ENCODE measurements at regions not wholly inside any gene's neighbourhood (a gene's known extent, or its start where the extent isn't known, plus 50 kb on each side); places are given as distances from the start of the nearest gene placed in this dataset.

DNA sequence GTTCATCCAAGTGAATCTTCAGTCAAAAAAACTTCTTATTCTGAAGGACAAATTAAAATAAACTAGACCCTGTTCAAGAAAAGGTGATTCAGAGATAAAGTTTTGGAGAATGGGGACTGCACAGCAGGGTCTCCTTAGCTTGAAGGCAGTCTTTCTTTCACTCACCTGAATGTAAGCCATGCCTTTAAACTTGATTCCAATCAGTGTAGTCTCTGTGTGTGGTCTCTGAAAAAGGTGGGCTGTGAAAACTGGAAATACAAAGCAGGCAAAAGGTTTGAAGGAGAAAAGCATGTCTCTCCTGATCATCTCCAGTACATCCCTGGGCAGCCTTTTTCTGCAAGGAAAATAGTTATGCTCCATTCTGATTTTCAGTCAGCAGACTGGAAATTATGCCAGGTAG, 188.0 kb upstream of the SASH1 start:
- DNase-seq, result no peak
- H3K9me3 ChIP-seq, result no peaks in the 10 kb centered on the region; the same call in 1 of the 2 replicates

DNA sequence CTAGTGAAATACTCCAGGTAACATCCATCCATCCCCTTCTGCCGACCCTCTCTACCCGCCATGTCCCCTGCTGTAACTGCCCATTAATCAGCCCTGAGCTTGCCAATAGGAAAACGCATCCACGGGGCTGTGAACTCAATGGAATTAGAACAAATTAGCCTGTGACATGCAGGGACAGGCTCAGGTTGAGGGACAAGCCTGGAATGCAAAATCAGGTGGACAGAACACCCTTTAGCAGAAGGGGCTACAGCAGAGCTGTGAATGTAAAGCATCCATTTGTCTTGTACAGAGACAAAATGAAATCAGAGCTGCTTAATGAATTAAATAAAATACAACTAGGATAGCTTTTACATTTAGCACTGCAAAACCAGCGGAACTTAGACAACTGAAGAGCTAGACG, 187.3 kb upstream of the SASH1 start:
- DNase-seq, result no peak
- no peaks in the 10 kb centered on the region; the same call in 1 of the 2 replicates for H3K9me3 ChIP-seq
- no peak overlapping the region for H3K4me3 ChIP-seq
- no peaks in the 10 kb centered on the region for H3K27me3 ChIP-seq
- no peaks in the 10 kb centered on the region for H3K36me3 ChIP-seq

More for the DNA sequence above, 188.0 kb upstream of the SASH1 start:
- H3K36me3 ChIP-seq, result no peaks in the 10 kb centered on the region
- H3K4me3 ChIP-seq, result no peak overlapping the region
- H3K27me3 ChIP-seq, result no peaks in the 10 kb centered on the region

DNA sequence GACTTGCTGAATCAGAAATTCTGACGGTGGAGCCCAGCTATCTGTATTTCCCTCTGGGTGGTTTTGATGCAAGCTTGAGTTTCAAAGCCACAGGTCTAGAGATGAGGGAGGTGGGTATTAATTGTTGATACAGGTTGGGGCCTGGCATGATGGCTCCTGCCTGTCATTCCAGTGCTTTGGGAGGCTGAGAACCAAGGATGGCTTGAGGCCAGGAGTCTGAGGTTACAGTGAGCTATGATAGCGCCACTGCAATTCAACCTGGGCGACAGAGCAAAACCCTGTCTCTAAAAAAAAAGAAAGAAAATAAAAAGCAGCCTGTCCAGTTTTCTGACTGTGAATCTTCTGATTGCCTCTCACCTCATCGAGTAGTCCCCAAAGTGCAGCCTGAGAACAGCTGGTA, 184.8 kb upstream of the SASH1 start:
- Histone ChIP-seq H3K27me3 (no peaks in the 10 kb centered on the region), H3K4me3 (no peak overlapping the region), H3K36me3 (no peaks in the 10 kb centered on the region), H3K9me3 (no peaks in the 10 kb centered on the region)
- no peak for DNase-seq

DNA sequence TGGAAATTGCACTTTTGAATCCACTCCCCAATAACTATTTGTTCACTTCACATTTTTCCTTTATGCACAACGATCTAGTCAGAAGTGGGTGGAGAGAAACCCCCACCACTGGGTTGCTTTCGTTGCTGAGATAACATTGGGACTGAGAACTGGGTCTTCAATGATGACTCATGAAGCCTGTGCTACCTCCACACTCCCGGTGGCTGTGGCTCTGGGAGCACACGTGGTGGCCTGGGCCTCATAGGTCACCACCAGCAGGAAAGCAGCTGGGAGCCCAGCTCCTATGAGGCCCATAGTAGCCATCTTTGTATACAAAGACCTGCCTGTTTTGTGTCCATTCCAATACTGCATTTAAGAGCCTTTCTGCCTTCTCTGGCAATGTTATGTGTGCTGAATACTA, 178.0 kb upstream of the SASH1 start:
- no peak for DNase-seq

DNA sequence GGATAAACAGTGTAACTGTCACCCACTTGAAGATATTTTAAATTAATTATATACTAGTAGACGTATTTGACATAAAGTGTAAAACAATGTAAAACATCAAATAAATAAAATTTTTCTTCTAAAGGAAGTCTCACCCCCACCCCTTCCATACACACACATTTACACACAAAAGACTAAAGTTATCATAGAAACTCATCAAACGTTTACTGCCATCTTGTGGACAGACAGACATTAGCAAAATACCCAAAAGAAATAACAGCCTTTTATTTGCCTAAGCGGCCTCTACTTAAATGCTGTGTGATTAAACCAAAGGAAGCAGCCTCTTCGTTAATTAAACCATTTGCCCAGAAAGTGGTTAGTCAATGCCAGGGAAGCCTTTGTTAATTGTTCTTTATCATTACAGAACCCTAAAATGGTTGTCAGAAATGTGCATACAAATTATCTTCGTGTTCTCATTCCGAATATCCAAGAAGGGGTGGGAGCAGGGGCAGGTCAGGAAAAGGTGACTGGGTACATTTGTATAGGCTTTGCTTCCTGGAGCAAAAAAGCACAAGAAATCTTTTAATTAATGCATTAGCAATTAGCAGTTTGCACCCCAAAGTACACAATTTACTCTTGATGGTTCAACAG, 176.2 kb upstream of the SASH1 start:
- Histone ChIP-seq H3K27me3 (no peaks in the 10 kb centered on the region), H3K4me3 (no peak overlapping the region), H3K36me3 (no peaks in the 10 kb centered on the region), H3K9me3 (no peaks in the 10 kb centered on the region)
- DNase-seq, result no peak

More for the DNA sequence above, 178.0 kb upstream of the SASH1 start:
- Histone ChIP-seq H3K9me3 (no peaks in the 10 kb centered on the region), H3K36me3 (no peaks in the 10 kb centered on the region), H3K27me3 (no peaks in the 10 kb centered on the region), H3K4me3 (no peak overlapping the region)

DNA sequence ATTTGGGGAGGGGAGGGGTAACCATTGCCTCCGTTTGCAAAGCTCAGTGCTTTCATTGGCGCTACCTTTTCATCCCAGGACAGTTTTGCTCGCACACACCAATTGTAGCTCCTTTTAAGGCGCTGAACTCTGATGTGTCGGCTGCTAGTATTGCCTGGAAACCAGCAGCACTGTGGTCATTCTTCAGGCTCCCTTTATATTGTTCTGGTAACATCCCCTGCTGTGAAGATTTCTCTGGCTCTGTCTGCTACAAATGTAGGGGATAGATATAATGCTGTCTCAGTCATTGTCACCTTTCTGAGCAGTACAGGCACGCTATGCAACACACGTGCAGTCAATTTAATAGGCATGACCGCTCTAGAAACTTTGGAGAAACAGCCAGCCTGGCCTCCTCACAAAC, 172.9 kb upstream of the SASH1 start:
- no peak for DNase-seq
- H3K36me3 ChIP-seq, result no peaks in the 10 kb centered on the region
- H3K4me3 ChIP-seq, result no peak overlapping the region
- no peaks in the 10 kb centered on the region for H3K9me3 ChIP-seq
- H3K27me3 ChIP-seq, result no peaks in the 10 kb centered on the region

DNA sequence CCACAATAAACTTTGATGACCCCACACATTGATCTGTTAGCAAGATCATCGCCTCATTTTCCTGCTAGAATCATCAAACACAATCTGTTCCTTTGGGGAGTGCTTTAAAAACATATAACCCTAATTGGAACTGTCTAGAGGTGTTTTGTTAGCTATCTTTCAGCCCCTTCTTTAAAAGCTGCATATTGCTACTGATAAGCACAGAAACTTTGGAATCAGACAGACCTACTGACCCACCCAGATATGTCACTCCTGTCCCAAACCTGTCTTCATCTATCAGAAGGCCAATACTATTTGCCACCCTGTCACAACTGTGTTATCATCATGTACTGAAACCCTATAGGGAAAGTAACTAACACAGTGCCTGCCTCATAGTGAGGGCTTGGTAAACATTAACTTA, 172.4 kb upstream of the SASH1 start:
- no peak for DNase-seq
- Histone ChIP-seq H3K27me3 (no peaks in the 10 kb centered on the region), H3K4me3 (no peak overlapping the region), H3K36me3 (no peaks in the 10 kb centered on the region), H3K9me3 (no peaks in the 10 kb centered on the region)

DNA sequence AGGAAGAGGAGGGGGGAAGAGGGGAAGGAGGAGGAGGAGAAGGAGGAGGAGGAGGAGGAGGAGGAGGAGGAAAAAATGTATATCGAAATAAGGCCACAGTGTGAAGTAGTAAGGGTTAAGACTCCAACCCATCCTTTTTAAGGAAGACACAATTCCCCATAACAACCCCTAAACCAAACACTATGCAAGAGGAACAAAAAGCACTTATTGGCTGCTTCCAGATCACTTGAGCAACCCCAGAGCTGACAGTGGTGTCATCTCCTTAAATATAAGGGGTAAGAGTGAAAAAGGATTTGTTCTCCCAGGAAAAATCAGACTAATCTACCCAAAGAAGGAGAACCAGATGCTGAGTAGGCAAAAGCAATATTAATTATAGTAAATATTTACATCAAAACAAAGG, 169.1 kb upstream of the SASH1 start:
- H3K9me3 ChIP-seq, result no peaks in the 10 kb centered on the region
- no peak for DNase-seq
- H3K27me3 ChIP-seq, result no peaks in the 10 kb centered on the region
- no peak overlapping the region for H3K4me3 ChIP-seq
- H3K36me3 ChIP-seq, result peaks cover 8% of the 10 kb centered on the region; the same call in 1 of the 2 replicates

DNA sequence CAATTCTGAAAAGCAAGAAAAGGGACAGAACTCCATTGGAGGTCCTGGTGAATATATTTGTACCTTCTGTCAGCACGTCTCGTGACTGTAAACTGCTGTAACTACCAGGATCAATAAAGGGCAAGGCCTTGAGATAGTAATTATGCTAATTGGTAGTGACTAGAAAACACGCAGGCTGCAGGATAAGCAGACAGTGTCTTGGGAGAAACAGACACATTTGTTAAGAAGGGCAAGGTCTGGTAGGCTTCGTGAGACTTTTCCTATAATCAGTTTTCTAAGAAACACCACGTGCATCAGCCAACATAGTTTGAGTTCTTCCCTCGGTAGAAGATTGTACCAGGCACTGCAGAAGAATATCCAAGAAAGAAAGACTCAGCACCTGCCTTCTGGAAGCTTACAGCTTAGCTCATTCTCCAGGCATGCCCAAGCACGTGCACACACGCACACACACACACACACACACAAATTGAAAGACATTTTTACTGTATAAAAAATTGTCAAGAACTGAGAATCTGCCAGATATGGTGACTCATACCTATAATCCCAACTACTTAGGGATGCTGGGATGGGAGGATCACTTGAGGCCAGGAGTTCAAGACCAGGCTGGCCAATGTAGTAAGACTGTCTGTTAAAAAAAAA, 167.0 kb upstream of the SASH1 start:
- H3K9me3 ChIP-seq, result no peaks in the 10 kb centered on the region
- no peak overlapping the region for H3K4me3 ChIP-seq
- DNase-seq, result no peak
- H3K36me3 ChIP-seq, result peaks cover 8% of the 10 kb centered on the region; the same call in 1 of the 2 replicates
- no peaks in the 10 kb centered on the region for H3K27me3 ChIP-seq

DNA sequence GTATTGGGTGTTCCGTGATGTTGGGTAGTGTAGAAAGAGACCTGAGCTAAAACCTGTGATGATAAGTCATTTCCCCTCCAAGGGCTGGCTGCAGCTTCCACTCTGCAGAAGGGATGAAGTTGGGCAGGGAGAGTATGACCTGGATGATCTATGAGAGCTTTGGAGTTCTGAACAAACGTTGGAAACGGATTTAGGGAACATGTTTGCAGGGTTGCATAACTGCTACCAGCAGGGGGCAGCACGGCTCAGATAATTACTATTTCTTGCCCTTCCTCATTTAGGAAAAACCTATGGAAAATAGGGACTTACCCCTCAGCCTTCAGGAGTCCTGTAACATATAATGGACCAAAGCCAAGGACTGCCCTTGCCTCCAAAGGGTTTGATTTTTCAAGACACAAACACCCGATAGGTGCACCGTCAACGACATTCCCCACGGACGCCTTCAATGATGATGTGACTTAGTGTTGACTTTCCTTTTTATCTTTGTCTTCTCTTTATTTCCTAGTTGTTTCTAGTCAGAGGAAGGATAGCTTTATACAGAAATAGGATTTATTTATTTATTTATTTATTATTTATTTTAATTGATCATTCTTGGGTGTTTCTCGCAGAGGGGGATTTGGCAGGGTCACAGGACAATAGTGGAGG, 164.9 kb upstream of the SASH1 start:
- Histone ChIP-seq H3K4me3 (peak overlapping the region; percentile 56), H3K27me3 (no peaks in the 10 kb centered on the region), H3K9me3 (no peaks in the 10 kb centered on the region), H3K36me3 (peaks cover 8% of the 10 kb centered on the region; the same call in 1 of the 2 replicates)
- peak; percentile 58 for DNase-seq

DNA sequence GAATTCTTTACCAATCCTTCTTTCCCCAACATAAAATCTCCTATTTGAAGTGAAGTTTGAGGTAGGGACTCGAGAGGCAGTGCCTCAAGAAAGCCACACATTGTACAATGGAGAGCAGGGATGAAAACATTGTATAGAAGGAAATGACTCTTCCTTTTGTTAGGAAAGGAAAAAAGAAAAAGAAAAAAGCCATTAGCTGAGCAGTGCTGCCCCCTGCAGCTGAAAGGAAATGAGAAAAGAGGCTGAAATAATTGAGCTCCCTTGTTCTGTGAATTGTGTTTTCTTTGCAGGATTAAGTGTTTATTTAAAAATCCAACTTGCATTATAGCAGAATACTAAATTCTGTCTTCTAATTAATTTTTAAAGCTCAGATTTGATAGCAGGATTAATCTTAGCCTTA, 162.9 kb upstream of the SASH1 start:
- Histone ChIP-seq H3K27me3 (no peaks in the 10 kb centered on the region), H3K36me3 (peaks cover 8% of the 10 kb centered on the region; the same call in 1 of the 2 replicates), H3K4me3 (peak overlapping the region; percentile 56), H3K9me3 (no peaks in the 10 kb centered on the region)
- peak; percentile 46 for DNase-seq

DNA sequence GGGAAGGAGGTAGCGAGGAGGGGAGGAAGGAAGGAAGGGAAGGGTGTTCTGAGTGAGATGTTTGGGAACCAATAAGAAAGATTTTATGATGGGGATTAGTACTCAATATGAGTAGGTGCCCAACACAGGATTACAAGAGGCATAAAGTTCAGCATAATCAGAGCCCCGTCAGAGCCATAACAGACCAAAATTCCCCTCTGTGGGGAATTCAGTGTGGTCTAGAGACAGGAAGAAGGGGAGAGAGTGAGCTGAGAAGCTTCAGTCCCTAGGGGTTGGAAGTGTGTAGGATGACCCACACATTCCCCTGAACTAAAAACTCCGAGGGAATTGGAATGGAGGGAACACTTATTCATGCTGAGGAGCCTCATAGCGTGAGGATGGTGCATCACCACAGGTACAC, 160.3 kb upstream of the SASH1 start:
- no peak for DNase-seq
- Histone ChIP-seq H3K27me3 (no peaks in the 10 kb centered on the region), H3K4me3 (no peak overlapping the region), H3K9me3 (no peaks in the 10 kb centered on the region), H3K36me3 (peaks cover 2% of the 10 kb centered on the region; the same call in 1 of the 2 replicates)

DNA sequence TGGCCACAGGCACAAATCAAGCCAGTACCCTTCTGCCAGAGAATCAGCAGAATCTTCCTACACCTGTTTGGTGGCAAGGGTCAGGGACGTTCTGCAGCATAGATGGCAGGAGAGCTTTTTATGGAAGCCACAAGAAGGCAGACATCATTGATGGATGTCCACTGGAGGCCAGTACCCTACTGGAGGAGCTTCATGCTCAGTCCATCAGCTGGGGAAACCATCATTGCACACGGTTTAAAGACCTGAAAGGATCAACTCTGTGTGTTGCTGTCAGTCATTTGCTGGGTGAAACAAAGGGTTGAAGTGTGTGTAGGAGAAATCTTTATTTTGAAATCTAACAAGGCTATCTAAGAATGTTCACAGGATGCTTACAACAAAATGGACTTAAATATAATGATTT, 158.9 kb upstream of the SASH1 start:
- Histone ChIP-seq H3K36me3 (no peaks in the 10 kb centered on the region), H3K9me3 (no peaks in the 10 kb centered on the region), H3K4me3 (no peak overlapping the region), H3K27me3 (no peaks in the 10 kb centered on the region)
- no peak for DNase-seq

DNA sequence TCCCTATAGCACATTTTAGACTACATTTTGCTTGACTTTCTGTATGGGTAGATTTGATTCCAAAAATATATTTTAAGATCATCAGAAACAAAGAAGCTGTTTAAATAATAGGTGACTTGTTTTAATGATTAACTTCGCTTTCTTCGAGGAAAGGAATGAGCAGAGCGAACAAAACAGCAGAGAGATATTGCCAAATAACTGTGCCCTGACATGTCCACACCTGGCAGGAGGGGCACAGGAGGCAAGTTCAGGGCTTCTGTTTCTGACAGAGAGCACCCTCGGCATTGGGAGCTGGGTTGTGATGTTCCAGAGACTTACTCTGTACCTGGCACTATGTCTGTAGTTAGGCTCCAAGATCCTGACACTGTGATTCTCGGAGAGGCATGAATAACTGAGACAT, 155.7 kb upstream of the SASH1 start:
- H3K27me3 ChIP-seq, result no peaks in the 10 kb centered on the region
- H3K4me3 ChIP-seq, result no peak overlapping the region
- H3K9me3 ChIP-seq, result no peaks in the 10 kb centered on the region
- no peaks in the 10 kb centered on the region for H3K36me3 ChIP-seq
- DNase-seq, result no peak

DNA sequence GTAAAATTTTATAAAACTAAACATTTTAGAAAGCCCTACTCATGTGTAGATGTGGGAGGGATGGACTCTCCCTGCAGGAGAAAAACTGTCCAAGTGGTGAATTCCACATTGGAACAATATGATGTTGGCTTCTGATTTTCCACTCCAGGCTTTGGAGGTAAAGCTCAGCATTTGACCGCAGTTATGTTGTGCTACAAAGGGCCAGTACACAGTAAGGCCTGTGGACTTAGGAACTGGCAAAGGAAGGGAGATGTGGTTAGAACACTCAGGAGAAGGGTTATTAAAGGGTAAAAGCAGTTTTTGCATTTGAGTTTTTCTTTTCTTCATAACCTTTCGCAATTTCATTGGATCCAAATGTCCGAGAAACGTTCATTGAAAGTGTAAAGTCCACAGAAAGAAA, 150.3 kb upstream of the SASH1 start:
- peak overlapping the region; percentile 25 for H3K4me3 ChIP-seq
- H3K36me3 ChIP-seq, result peaks cover 7% of the 10 kb centered on the region
- DNase-seq, result peak; percentile 84
- H3K9me3 ChIP-seq, result no peaks in the 10 kb centered on the region; the same call in 1 of the 2 replicates
- no peaks in the 10 kb centered on the region for H3K27me3 ChIP-seq

DNA sequence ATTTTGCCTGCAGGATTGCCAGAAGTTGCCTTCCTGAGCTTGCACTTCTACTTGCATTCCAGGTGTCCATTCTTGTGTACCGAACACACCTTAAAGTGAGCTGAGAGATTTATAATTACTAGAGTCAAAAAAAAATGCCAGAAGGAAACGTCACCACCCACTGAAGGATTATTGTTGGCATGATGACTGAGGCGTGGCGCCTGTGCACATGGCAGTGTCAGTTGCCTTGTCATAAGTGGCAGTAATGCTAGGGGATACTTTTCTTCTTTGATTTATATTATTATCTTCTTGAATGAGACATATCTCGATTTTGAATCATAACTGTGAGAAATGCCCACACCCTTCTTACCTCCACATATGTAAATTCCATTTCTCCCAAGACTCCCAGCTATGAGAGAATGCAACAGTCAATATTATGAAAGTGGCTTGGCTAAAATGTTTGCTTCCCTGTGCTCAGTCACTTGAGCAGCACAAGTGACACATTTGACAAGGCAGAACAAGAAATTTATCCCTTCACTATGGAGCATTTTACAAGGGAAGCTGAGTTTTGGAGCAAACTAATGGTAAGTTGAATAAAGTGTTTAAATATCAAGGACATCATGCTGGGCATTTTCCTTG, 149.5 kb upstream of the SASH1 start:
- peak; percentile 76 for DNase-seq
- Histone ChIP-seq H3K36me3 (peaks cover 7% of the 10 kb centered on the region), H3K9me3 (no peaks in the 10 kb centered on the region; the same call in 1 of the 2 replicates), H3K4me3 (peak overlapping the region; percentile 28), H3K27me3 (no peaks in the 10 kb centered on the region)

DNA sequence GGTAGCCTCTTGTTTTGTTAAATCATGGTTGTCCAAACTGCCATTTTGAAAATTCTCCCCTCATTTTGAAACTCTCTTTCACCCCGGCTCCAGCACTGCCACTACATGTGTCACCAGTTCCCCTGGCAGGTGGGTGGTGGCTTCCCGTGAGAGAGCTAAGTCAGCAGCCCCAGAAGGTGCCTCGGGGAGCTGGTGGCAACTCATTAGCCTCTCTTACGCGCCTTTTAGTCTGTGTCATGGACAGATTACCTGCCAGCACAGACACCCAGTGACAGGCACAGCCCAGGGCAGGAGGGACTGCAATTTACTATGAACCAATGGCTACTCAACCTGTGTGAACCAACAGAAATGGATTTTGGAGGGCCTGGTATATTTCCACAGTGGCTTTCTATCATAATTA, 147.1 kb upstream of the SASH1 start:
- Histone ChIP-seq H3K27me3 (no peaks in the 10 kb centered on the region), H3K9me3 (no peaks in the 10 kb centered on the region; the same call in 1 of the 2 replicates), H3K36me3 (peaks cover 7% of the 10 kb centered on the region), H3K4me3 (no peak overlapping the region)
- DNase-seq, result no peak

Data from MG63 (cell line).